Eye (tissue), 1 donor: ENCODE measurements at regions not wholly inside any gene's neighbourhood (a gene's known extent, or its start where the extent isn't known, plus 50 kb on each side); places are given as distances from the start of the nearest gene placed in this dataset.

Experiments used
- DNase-seq: peaks from one replicate; pipeline ENCODE4 v3.0.0-alpha.2; 2015

DNA sequence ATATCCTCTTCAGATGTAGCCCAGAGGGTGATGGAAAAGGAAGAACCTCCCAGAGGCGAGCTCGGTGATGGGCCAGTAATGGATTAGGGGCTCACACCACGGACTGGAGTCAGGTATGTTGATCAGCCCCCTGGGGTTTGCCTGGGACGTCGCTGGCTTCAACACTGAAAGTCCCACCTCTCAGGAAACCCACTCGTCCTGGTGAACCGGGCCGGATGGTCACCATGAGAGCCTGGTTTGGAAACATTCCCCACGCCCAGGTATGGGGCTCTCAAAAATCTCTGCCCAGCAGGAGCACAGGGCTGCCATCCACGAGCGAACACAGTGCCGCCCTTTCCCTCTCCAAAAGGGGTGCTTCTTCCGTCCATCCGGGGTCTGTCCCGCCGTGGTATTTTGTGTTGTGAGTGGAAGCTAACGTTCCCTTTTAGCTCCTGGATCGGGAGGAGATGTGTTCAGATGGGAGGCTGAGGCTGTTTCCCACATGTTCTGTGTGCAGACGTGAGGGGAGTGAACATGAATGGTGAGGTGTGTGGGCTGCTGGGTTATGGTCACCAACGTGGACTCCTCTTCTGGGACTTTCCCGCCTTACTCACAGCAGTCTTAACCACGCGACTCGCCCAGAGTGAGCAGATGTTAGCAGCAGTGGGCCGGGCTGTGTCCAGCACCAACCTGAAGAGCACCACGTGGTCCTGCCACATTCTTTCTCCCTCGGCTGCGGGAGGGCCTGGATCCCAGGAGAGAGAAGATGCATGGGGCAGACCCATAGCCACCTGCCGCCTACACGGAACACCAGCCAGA lies 139.2 kb downstream of the KIF26A start:
- DNase-seq: no peak

DNA sequence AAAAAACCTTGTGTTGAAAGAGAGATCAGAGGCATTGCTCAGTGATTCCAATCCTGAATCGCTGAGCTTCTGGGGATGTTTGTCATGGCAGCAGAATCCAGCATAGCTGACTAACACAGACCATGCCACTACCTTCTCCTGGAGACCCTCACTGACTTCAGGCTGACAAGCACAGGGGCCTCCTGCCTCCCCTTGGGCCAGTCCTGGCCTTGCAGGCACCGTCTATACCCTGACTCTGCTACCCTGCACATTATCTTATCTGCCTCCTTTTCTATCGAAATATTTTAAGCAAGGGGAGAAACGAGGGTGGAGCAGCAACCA lies 139.8 kb downstream of the KIF26A start:
- DNase-seq: no peak

DNA sequence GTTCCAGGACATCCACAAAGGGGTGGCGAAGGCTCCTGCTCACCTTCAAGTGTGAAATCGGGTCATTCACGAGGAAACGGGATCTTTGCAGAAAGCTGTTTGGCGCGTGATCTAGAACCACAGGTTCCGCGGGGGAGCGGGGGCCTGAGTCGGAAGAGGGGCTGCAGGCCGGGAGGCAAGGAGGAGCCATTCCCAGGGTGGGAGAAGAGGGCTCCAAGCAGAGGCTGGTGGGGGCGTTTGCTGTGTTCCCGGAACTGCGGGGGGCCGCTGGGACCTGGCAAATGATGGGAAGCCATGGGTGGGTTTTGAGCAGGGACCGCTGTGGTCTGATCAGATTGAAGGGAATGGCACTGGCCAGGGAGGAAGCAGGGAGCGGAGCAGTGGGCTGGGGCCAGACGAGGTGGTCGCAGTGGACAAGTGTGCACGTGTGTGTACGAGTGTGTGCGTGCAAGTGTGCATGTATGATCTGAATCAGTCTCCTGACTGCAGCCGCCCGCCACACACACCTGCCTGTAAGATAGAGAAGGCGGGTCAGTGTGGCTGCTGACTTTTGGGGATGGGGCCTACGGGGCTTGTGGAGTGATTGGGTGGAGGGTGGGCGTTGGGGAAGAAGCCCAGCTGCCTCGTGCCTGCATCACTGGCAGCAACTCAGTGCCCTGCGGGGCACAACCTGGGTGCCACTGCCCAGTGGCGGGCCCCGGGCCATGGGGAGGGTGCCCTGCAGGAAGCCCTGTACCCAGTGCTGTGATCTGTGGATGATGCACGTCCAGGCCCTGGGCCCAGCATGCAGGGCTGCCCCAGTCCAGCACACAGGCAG lies 141.9 kb downstream of the KIF26A start:
- DNase-seq: no peak

DNA sequence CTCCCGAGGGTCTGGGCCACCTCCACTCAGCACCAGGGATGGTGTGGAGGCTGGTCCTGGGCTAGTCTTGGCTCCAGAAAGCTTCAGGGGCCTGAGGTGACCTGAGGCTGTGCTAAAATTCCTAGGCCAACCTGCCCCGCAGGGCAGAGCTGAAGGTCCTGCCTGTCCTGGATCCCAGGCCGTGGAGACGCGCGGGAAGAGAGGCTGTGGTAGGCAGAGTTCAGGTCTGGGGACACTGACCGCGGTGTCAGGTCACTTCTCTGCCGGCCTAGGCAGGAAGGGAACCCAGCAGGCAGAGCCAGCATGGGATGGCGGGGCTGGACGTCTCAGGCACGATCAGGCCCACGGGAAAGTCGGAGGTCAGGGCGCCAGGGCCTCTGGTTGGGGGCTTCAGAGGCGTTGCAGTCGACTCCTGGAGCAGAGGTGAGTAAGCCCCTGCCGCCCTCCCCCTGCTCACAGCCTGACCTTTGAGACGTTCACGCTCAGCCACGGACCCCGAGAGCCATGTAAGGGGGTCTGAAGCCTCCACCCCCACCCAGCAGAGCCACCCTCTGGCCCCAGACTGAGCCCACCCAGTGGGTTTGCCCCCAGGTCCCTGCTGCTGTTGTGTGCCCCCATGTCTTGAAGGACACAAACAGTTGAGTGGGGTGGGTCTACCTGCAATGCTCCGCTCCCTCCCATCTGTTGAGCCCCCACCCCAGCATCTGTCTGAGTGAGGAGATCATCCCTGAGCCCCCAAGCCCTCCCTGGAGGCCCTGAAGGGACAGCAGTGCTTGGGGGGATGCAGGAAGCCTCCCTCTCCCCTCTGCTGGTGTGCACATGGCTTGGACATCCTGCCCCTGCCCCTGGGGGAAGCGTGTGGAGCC lies 142.7 kb downstream of the KIF26A start:
- DNase-seq: no peak

DNA sequence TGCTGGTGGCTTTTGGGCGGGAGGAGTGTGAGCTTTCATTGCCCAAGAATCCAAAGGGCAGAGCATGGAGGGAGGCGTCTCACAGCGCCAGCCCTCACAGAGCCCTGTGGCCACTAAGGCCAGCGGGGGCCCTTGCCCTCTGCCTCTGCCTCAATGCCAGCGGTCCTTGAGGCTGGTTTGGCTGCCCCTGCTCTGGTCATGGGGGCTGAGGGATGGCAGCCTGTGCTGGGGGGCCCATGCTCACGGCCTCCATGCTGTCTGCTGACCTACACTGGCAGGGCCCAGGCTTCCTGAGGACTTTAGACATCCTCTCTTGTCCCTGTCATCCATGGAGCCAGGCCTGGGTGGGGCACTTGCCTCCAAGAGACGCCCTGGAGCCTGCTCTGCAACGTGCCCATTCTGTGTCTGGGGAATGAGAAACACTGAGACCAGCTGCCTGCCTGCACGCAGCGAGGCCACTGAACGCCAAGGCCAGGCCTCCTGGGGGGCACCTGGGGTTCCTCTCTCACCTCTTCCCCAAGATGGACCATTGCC lies 143.4 kb downstream of the KIF26A start:
- DNase-seq: no peak

DNA sequence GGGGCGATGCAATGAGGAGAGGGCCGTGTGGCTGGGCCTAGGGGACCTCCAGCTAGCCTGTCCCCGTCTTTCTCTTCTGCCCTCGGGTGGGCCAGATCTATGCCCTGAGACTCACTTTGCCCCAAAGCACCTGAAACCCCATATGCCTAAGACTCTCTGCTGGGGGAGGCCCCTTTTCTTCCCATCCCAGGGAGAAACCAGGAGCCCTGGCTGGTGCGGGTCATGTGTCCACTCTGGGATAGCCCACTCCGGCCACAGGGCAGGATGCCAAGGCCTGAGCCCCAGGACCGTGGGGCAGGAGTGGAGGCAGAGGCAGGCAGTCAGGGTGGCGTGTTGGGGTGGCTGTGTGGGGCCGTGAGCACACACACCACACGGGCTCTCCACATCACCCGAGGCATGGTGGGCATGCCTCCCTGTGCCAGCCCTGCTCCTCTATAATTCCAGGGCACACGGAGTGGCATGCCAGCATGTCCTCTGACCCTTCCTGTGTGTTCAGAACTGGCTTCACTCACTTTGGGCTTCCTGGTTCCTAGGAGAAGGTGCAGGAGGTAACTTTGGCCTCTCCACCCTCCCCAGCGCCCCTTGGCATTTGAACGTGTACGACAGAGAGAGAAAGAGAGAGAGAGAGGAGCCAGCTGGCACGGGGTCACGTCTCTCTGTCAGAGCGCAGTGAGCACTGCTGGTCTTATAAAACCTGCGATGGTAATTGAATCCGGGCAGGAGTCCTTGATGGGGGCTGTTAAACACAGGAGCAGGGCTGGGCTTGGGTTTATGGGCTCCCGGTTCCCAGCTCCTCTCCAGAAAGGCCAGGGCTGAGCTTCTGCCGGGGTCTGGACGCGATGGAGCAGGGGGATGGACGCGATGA lies 144.2 kb downstream of the KIF26A start:
- no peak for DNase-seq

DNA sequence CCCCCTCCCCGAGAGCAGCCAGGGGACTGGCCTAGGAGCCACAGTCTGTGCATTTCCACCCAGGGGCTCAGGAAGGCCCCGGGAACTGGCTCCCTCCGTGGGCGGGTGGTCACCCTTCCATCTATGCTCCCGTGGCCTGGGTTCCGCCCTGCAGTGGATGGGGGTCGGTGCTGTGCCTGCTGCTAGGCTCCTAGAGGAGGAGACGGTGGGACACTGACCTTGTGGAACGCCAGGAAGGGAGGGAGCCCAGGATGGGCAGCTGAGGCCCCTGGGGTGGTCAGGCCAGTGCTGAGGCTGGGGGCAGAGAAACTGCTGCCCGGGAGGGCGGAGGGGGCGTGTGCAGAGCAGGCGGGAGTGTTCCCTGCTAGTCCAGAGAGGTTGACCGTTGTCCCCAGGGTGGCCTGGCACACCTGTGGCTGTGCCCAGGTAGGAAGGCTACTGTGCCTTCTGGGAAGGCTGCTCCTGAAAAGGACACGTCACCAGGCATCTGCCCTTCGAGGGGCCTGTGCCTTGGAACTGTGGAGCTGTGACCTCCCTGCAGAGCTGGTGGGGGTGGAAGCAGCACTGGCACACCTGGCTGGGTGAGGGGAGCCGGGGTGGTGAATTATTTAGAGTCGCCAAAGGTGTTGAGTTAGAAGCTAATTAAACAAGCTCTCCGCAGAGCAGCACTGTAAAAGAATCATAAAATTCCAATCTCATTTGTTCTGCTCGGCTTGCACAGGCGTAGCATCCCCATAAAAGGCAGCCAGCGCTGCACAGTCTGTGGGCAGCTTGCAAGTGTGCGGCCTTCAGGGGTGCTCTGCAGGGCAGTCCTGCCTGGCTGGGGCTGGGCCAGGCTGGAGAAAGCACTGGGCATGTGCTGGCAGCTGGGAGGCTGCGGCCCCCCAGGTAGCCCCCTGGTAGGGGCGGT lies 145.1 kb downstream of the KIF26A start:
- DNase-seq: peak; percentile 60

DNA sequence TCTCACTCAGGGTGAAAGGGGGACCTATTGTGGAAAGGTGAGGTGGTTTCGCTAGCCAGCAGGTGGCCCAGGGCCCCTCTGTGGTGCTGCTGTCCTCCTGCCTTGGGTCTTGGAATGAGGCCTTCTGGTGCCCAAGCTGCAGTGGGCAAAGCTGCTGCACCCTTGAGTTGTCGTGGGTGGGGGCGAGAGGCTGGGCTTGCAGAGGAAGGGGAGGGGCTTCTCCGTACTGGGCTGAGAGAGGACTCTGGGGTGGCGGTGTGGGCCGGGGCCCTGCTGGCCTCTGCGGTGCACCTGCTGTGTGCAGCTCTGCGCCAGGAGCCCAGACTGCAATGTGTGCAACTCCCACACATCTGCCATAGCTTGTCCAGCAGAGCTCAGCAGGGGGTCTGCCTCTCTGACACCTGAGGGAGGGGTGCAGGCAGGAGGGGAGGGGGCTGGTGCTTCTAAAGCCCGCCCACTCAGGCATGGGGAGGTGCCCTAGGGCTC lies 145.8 kb downstream of the KIF26A start:
- no peak for DNase-seq

DNA sequence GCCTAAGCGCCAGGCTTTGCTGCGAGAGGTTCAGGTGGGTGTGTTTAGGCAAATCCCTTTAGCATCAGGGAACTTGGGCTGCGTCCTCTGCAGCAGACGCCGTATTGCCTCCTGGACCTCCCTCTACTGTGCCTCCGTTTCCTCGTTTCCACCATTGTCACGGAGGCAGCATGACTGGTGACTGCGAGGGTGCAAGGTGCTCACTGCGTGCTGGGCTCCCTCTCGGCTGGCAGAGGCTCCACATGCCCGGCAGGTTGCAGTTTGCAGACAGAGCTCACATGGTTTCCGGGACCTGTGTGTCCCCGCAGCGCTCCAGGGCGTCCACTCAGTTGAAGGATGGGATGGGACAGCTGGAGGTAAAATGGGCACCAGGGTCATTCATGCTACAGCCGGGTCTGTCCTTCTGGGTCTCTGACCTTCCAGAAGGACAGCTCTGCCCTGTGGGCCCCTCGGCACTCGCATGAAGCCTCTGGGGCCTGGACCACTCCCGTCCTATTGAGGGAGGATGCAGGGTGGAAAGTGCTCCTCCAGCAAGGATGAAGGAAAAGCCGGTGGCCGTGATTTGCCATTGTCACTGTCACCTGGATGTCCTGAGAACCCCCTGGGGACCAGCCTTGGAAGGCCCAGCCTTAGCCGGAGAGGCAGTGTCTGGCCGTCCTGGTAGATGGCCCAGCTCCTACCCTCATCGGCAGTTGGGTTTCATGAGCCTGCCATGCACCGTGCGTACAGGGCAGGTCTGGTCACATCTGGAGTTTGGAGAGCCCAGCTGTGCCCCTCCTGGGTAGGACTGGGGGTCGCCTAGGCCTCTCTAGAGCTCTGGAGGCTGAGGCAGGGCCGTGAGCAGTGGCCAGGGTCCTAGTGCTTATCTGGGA lies 146.5 kb downstream of the KIF26A start:
- no peak for DNase-seq

DNA sequence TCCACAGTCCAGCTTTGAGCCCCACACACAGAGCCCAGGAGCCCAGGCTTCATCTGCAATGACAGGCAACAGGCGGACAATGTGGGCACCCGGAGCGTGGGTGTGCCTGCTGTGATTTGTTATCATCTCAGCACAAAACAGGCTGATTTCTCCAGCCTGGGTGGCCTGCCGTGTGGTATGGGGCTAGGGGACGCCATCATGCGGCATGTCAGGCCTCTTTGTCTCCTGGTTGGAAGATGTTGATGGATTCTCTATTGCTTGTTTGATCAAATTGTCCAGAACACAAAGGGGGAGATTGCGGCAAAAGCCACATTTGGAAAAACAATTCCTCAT lies 147.1 kb downstream of the KIF26A start:
- DNase-seq: no peak

DNA sequence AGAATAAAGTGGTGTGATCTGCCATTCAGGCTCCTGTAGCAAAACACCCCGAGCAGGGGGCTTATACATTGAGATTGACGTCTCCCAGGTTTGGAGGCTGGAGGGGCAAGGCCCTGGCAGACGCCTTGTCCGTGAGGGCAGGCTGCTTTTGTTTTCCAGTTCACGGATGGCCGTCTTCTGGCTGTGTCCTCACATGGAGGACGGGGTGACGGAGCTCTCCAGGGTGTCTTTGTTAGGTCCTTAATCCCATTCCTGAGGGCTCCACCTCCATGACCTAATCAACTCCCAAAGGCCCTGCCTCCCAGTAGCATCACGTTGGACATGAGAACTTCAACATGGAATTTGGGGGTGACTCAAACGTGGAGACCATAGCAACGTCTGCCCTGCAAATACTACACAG lies 147.7 kb downstream of the KIF26A start:
- no peak for DNase-seq

DNA sequence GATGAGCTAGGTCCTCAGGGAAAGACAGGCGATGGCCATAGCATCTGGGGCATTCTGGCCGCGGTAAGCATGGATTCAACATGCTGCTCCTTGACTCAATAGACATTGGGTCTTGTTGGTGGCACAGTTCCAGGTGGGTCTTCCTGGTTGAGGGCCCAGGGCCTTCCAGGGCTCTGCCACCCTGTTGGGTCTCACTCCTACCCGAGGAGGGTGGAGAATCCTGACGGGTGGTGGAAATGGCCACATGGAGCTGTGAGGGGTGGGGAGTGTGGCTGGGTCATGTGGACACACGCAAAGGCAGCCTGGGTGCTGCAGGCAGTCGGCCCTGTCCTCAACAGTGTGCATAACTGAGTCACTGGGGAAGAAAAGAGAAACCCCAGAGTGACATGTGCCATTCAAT lies 148.1 kb downstream of the KIF26A start:
- DNase-seq: no peak

DNA sequence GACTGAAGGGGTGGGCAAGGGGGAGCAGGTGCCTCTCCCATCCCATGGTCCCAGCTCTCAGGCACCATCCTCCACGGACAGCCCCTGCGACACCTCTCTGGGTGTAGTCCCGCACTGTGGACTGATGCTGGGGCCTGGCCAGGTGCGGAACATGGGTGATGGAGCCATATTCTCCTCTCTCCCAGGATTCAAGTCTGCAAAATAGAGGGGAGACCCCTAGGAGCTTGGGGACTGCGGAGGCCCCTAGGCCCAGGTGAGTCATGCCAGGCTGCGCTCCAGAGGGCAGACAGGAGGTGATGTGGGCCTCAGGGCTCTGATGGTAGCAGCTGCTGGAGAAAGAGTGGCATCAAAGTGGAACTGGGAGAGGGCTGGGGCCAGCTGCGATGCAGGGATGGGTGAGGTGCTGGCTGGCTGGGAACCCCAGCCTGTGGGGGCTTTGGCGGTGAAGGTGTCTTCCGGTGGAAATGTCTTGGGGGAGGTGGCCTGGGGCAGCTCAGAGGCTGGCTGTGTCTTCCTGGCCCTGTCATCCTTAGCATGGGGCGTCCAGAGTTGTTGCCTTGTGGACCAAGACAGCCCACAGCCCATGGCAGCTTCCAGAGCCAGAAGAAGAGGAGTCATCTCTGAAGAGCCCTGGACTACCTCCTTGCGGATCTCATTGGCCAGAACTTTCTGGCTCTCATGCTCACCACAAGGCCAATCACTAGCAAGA lies 149.1 kb downstream of the KIF26A start:
- no peak for DNase-seq

DNA sequence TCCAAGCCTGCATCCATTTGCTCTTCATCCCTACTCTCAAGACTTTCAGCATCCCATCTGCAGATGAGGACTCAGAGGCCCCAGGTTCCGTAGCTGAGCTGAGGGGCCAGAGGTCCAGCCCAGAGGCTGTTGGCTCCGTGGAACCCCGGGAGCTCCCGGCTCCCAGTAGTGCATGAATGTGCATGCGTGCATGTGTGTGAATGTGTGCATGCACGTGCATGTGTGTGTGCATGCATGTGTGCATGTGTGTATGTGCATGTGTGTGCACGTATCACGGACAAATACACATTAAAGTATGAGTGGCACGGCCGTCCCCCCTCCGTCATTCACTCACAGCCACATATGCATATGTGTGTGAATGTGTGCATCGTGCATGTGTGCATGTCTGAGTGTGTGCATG lies 149.9 kb downstream of the KIF26A start:
- no peak for DNase-seq

DNA sequence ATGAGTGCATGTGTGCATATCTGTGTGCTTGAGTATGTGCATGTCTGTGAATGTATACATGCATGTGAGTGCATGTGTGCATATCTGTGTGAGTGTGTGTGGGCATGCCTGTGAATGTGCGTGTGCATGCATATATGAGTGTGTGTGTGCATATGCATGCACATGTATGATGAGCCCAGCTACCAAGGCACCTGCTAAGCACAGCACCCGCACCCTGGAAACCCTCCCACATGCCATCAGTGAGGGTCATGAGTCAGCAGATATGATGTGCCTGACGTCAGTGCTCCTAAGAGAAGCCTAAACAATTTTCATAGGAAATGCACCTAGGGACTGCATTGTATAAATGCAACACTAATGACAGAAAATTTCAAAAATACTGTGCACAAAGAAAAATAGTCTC lies 151.1 kb downstream of the KIF26A start:
- no peak for DNase-seq

DNA sequence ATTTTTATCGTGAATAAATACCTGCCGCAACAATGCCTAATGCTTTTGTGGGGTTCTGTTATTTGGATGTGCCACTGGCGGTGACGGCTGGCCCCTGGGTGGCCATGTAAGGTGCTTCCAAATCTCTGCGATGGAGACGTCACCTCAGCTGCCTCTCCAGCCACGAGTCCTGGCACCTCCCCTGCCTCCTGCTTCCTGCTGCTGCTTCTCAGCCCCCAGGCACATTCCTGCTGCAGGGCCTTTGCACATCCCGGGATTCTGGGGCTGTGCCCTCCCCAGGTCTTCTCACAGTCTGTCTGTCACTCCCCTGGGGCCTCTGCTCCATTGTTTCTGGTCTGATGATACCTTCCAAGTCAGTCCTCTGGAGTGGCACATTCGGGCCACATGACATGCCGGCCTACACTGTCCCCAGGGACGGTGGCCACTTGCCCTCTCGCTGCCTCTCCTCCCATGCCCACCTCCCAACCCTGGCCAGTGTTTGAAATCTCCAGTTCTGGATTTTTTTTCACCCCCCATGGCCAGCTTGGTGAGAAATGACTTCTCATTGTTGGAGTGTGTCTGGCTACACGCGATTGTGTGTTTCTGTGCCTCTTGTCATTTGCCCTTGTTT lies 151.8 kb downstream of the KIF26A start:
- DNase-seq: no peak

DNA sequence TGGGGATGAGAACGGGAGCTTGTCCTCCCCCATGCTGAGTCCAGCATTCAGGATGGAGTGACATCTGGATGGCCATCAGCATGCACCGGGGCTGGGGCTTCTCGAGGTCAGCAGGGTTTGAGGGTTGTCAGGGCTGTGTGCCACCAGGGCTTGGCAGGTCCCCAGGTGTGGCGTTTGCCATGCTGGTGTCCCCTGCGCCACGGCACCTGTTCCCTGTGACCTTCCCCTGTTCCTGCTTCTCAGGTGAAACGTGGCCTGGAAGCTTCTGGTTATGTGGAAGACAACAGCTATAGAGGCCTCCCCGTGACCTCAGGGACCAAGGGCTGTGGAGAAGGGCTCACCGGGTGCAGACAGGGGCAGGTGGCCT lies 152.4 kb downstream of the KIF26A start:
- no peak for DNase-seq

DNA sequence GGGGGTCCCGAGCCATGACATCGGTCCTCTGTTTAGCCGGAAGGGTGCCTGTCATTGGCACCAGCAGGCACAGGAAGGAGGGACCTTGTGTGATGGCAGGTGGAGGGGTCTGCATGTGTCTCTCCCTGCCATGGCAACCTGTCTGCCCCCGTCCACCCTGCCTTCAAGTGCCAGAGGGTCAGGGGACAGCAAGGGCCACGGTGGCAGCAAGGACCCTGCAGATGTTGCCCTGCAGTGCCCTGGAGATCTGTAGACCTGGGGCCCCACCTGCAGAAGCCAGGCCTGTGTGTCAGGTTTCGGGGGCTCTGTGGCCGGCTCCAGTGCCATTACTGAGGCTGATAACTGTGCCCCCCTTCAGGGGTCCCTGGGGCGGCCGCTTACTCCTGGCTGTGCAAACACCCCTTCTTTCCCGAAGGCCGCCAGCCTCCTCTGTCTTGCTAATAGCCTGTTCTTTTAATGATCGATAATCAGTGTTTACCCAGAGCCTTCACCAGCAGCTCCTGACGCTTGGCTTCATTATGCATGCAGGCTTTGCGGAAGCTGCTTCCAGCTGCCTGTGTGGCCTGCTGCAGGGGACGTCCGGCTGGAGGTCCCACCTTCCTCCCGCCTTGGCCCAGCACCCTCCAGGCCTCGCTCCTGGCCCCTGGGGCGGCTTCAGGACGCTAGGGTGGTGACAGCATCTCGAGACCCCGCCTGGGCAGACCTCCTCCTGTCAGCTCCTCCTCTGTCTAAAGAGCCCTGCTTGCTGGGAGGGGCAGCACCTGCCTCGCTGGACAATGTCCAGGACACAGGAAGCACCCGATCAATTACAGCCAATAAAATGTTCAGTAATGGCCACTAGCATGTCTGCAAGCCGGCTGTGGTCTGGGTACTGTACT lies 153.0 kb downstream of the KIF26A start:
- peak; percentile 67 for DNase-seq
